Transverse colon (tissue), 4 donors: ENCODE measurements at regions not wholly inside any gene's neighbourhood (a gene's known extent, or its start where the extent isn't known, plus 50 kb on each side); places are given as distances from the start of the nearest gene placed in this dataset.

Source experiments
- CTCF ChIP-seq, 5 experiments: fragments of 200-600 bp in 3 of 5; fragments of 450-650 bp in 2 of 5; sonication (generic) in 3 of 5; IDR thresholded peaks; 1 replicate in 2 of 5; 2 replicates in 3 of 5; pipeline ENCODE4 v1.5.1; 2016 to 2017; ENCODE audit warnings: antibody characterized with exemption in 5 of 5, inconsistent platforms in 3 of 5, mild to moderate bottlenecking in 2 of 5, moderate library complexity in 1 of 5
- EP300 ChIP-seq: sonication (generic); formaldehyde crosslinking; IDR thresholded peaks from one replicate; pipeline ENCODE4 v1.6.1; 2017; ENCODE audit warnings: antibody characterized with exemption, low read depth
- POLR2A ChIP-seq: fragments of 450-650 bp; IDR thresholded peaks from one replicate; pipeline ENCODE4 v1.6.1; 2016; ENCODE audit warnings: antibody characterized with exemption, mild to moderate bottlenecking, moderate library complexity
- POLR2AphosphoS5 ChIP-seq, 3 donors: sonication (generic); formaldehyde crosslinking; IDR thresholded peaks; one replicate each; pipeline ENCODE4 v1.6.1; 2016; ENCODE audit warnings: antibody characterized with exemption in 3 of 3

GRCh38 chr2:19574778-19575260 is 216.4 kb upstream of the OSR1 start:
- TF ChIP-seq CTCF (IDR thresholded peaks at IDR 0.05) (no peak), POLR2A (no peak), POLR2AphosphoS5 (IDR thresholded peaks at IDR 0.05) (no peak), EP300 (no peak)
